HCT116 (cell line): ENCODE measurements at regions not wholly inside any gene's neighbourhood (a gene's known extent, or its start where the extent isn't known, plus 50 kb on each side); places are given as distances from the start of the nearest gene placed in this dataset.

Experiments used
- ATF3 ChIP-seq: IDR thresholded peaks from 2 replicates; pipeline ENCODE4 v1.6.1; 2012
- CEBPB ChIP-seq: IDR thresholded peaks from 2 replicates; pipeline ENCODE4 v1.6.1; 2012; ENCODE audit warnings: low read depth
- CTCF ChIP-seq, 3 experiments: fragments of 200-600 bp in 1 of 3; sonication (generic) in 1 of 3; IDR thresholded peaks in 2 of 3; conservative IDR thresholded peaks in 1 of 3; 2 replicates each; pipeline ENCODE4 v1.5.1; 2012 to 2017; ENCODE audit warnings: low read depth in 2 of 3, low read length in 2 of 3, antibody characterized with exemption in 1 of 3, borderline replicate concordance in 1 of 3, control low read depth in 1 of 3, mild to moderate bottlenecking in 1 of 3, mixed read lengths in 1 of 3, mixed run types in 1 of 3, moderate library complexity in 1 of 3; ENCODE audit not compliant: insufficient read depth in 1 of 3
- EZH2 ChIP-seq: fragments of 200-600 bp; sonication (generic); IDR thresholded peaks from 2 replicates; pipeline ENCODE4 v1.6.1; 2017; ENCODE audit warnings: antibody characterized with exemption, mixed run types
- EZH2phosphoT487 ChIP-seq: fragments of 200-600 bp; IDR thresholded peaks from 2 replicates; pipeline ENCODE4 v1.6.1; 2018; ENCODE audit warnings: antibody characterized with exemption, borderline replicate concordance
- POLR2AphosphoS5 ChIP-seq: IDR thresholded peaks from 2 replicates; pipeline ENCODE4 v1.6.1; 2011; ENCODE audit warnings: mild to moderate bottlenecking, low read depth, low read length, moderate library complexity
- SIN3A ChIP-seq: IDR thresholded peaks from 2 replicates; pipeline ENCODE4 v1.6.1; 2012; ENCODE audit warnings: low read depth
- YY1 ChIP-seq: IDR thresholded peaks from 2 replicates; pipeline ENCODE4 v1.6.1; 2011; ENCODE audit warnings: low read length, low read depth, moderate library complexity, mild to moderate bottlenecking; ENCODE audit not compliant: insufficient replicate concordance; ENCODE audit errors: extremely low read depth
- ZNF274 ChIP-seq: fragments of 200-500 bp; sonication (Bioruptor generic); IDR thresholded peaks from 2 replicates; pipeline ENCODE4 v1.6.1; 2014; ENCODE audit warnings: mild to moderate bottlenecking, low read depth, low read length, inconsistent platforms

DNA sequence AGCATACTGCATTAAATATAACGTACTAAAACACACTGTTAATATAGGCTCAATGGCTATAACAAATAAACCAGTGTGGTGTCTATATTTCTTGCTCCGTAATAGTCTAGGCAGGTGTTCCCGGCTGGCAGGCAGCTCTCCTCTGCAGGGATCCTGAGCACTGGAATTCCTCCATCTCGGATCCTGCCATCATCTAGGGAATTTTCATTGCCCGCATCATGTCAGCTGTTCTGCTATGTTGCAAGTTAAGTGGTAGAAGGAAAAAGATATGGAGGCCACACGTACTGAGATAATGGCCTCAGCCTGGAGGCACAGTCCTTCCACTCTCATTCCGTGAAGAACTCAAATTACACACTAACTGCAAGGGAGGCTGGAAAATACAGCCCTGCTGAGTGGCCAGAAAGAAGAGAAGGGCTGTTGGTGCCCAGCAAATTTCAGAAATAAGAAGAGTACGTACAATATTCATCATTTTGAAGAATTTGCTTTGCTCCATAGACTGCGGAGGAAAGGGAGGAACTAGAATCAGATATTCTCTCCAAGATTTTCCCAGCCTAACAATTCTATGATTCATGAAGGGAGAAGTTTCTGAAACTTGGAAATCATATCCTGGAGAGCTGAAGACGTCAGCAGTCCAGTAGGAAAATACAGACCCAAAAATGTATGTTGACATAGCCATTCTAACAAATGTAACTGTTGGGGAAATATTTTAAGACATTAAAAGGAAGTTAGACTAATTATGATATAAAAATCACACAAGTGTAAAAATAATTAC lies 263.3 kb downstream of the MRPL39 start:
- no peak for TF ChIP-seq EZH2
- TF ChIP-seq CTCF (IDR thresholded peaks at IDR 0.05 in 2 of 3, conservative IDR thresholded peaks at IDR 0.05 in 1 of 3; ENCODE audit: borderline replicate concordance in 1 of 3, insufficient read depth in 1 of 3, low read depth in 2 of 3, low read length in 2 of 3) = no peak
- no peak for TF ChIP-seq POLR2AphosphoS5
- TF ChIP-seq ZNF274 = no peak
- TF ChIP-seq SIN3A = no peak
- no peak for TF ChIP-seq EZH2phosphoT487
- no peak for TF ChIP-seq YY1
- no peak for TF ChIP-seq CEBPB
- no peak for TF ChIP-seq ATF3
